DND-41 (cell line): ENCODE measurements at regions not wholly inside any gene's neighbourhood (a gene's known extent, or its start where the extent isn't known, plus 50 kb on each side); places are given as distances from the start of the nearest gene placed in this dataset.

Source experiments
- ATAC-seq: fragments of 200-7000 bp; cut with Tn5 transposase; 3 replicates; pipeline ENCODE4 v1.9.1; 2021; ENCODE audit warnings: low read depth; ENCODE audit not compliant: insufficient read depth
- DNase-seq: peaks from one replicate; pipeline ENCODE4 v3.0.0-alpha.2; 2020
- H2AFZ ChIP-seq: 2 replicates; pipeline ENCODE4 v1.6.0; 2012; ENCODE audit warnings: low read depth, low read length
- H3K27ac ChIP-seq: 2 replicates; pipeline ENCODE4 v1.5.1; 2012; ENCODE audit warnings: low read length, inconsistent platforms
- H3K27me3 ChIP-seq: fragments of 200-600 bp; sonication (generic); 2 replicates; pipeline ENCODE4 v1.6.0; 2012; ENCODE audit warnings: low read length, mild to moderate bottlenecking, inconsistent platforms; ENCODE audit not compliant: insufficient read depth, poor library complexity
- H3K36me3 ChIP-seq: 2 replicates; pipeline ENCODE4 v1.5.1; 2012; ENCODE audit warnings: low read length, inconsistent platforms; ENCODE audit not compliant: insufficient read depth
- H3K4me1 ChIP-seq: 2 replicates; pipeline ENCODE4 v1.5.1; 2012; ENCODE audit warnings: mild to moderate bottlenecking, low read length; ENCODE audit not compliant: insufficient read depth
- H3K4me2 ChIP-seq: 2 replicates; pipeline ENCODE4 v1.6.0; 2012; ENCODE audit warnings: mild to moderate bottlenecking, moderate library complexity, low read length, inconsistent platforms; ENCODE audit not compliant: insufficient read depth
- H3K4me3 ChIP-seq, 2 experiments: fragments of 200-600 bp in 1 of 2; shearing (Covaris generic) in 1 of 2; 2 replicates each; pipeline ENCODE4 v1.5.1; 2012 to 2016; ENCODE audit warnings: inconsistent platforms in 2 of 2, low read length in 2 of 2, mild to moderate bottlenecking in 2 of 2, low read depth in 1 of 2, moderate library complexity in 1 of 2
- H3K79me2 ChIP-seq: 2 replicates; pipeline ENCODE4 v1.6.0; 2012; ENCODE audit warnings: low read length, inconsistent platforms; ENCODE audit not compliant: insufficient read depth
- H3K9ac ChIP-seq: 2 replicates; pipeline ENCODE4 v1.6.0; 2012; ENCODE audit warnings: low read depth, mild to moderate bottlenecking, inconsistent platforms, low read length, moderate library complexity
- H3K9me3 ChIP-seq: 2 replicates; pipeline ENCODE4 v1.5.1; 2012; ENCODE audit warnings: low read length, moderate library complexity, mild to moderate bottlenecking, inconsistent platforms; ENCODE audit not compliant: insufficient read depth, severe bottlenecking
- H4K20me1 ChIP-seq: 2 replicates; pipeline ENCODE4 v1.6.0; 2012; ENCODE audit warnings: low read length; ENCODE audit not compliant: insufficient read depth
- EZH2 ChIP-seq: IDR thresholded peaks from 3 replicates; pipeline ENCODE4 v1.6.1; 2012; ENCODE audit warnings: borderline replicate concordance, low read depth, mild to moderate bottlenecking, moderate library complexity, low read length, inconsistent platforms; ENCODE audit not compliant: severe bottlenecking
- TF ChIP-seq, protein P1 (sequence below): IDR thresholded peaks from 2 replicates; pipeline ENCODE4 v1.5.1; 2012; ENCODE audit warnings: borderline replicate concordance, low read length, moderate library complexity, mild to moderate bottlenecking; ENCODE audit not compliant: poor library complexity, severe bottlenecking; ENCODE audit errors: extremely low read depth

DNA sequence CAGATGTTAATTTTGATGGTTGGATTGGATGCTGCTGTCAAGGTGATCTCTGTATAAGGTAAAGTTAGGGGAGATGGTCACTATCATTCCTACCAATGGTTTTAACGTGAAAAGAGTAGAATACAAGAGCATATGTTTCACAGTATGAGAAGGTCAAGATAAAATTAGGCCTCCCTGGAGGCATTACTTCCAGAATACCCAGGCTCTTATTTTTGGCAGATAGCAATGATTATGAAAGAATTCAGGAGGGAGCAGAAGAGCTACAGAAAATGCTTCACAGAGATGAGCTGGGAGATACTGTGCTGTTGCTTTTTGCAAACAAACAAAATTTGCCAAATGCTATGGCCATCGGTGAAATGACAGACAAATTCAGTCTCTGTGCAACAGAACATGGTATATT, 547.5 kb upstream of the SPRY2 start:
- H3K4me3 ChIP-seq, result no peak overlapping the region
- H3K9me3 ChIP-seq, result no peaks in the 10 kb centered on the region
- DNase-seq (no peak), ATAC-seq (no peak)
- H3K27me3 ChIP-seq, result no peaks in the 10 kb centered on the region
- no peaks in the 10 kb centered on the region for H3K4me1 ChIP-seq
- H3K27ac ChIP-seq, result no peak overlapping the region
- no peak overlapping the region for H3K9ac ChIP-seq
- TF ChIP-seq EZH2, result no peak
- TF ChIP-seq, protein P1, sequence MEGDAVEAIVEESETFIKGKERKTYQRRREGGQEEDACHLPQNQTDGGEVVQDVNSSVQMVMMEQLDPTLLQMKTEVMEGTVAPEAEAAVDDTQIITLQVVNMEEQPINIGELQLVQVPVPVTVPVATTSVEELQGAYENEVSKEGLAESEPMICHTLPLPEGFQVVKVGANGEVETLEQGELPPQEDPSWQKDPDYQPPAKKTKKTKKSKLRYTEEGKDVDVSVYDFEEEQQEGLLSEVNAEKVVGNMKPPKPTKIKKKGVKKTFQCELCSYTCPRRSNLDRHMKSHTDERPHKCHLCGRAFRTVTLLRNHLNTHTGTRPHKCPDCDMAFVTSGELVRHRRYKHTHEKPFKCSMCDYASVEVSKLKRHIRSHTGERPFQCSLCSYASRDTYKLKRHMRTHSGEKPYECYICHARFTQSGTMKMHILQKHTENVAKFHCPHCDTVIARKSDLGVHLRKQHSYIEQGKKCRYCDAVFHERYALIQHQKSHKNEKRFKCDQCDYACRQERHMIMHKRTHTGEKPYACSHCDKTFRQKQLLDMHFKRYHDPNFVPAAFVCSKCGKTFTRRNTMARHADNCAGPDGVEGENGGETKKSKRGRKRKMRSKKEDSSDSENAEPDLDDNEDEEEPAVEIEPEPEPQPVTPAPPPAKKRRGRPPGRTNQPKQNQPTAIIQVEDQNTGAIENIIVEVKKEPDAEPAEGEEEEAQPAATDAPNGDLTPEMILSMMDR, result no peak
- H3K36me3 ChIP-seq, result no peaks in the 10 kb centered on the region
- no peak overlapping the region for H2AFZ ChIP-seq
- no peaks in the 10 kb centered on the region for H3K79me2 ChIP-seq
- no peak overlapping the region for H3K4me2 ChIP-seq
- H4K20me1 ChIP-seq, result no peaks in the 10 kb centered on the region

DNA sequence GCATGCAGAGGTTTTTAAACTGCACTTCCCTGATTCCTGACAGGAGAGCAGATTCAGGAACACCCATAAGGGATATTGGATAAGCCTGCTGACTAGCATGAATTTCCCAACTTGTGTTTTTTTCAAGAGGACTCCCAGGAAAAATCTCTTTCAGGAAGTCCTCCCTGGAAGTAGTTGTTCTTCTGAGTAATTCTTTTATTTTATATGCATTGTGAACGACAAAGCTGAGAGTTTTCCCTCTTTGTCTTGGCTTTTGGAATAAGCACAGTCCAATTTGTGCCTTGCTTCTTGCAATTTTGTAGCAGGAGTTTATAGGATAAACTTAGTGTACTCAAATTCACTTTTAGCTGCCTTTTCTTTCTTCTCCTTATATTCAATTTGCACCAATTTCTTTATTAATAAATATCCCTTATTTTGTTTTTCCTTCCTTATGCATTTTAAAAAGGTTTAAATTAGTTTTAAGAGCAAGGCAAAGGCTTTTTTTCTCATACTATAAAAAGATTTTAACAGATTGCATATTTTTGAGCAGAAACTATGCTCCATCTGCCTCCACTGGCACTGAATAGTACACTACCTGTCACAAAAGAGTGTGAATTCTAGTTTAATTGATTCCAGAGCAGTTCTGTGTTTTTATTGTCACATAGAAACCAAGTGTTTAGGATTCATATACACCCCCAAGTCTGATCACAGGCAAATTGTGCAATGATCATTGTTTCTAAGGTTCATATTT, 543.3 kb upstream of the SPRY2 start:
- Histone ChIP-seq H3K4me1 (no peaks in the 10 kb centered on the region), H3K9me3 (no peaks in the 10 kb centered on the region), H2AFZ (no peak overlapping the region), H3K27me3 (no peaks in the 10 kb centered on the region), H3K27ac (no peak overlapping the region), H3K79me2 (no peaks in the 10 kb centered on the region), H4K20me1 (no peaks in the 10 kb centered on the region), H3K4me3 (no peak overlapping the region), H3K4me2 (no peak overlapping the region), H3K9ac (no peak overlapping the region), H3K36me3 (no peaks in the 10 kb centered on the region)
- DNase-seq (no peak), ATAC-seq (no peak)
- TF ChIP-seq EZH2, result no peak
- TF ChIP-seq, protein P1, result no peak

DNA sequence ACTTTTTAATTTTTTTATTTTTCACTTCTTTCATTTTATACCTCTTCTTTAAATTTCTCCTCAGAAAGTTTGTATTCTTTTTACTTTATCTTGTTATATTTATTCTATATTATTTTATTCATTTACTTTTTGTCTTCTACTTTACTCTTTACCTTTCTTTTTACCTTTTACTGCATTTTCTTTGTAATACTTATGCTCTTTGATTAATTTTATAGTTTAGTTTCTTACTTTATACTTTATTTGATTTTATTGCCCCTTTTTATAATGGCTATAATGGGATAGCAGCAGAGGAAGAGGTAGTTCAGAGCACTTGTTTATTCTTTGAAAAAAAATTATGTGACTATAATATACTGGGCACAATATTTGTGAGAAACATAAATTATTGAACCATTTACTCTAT, 542.6 kb upstream of the SPRY2 start:
- Histone ChIP-seq H3K4me2 (no peak overlapping the region), H3K36me3 (no peaks in the 10 kb centered on the region), H2AFZ (no peak overlapping the region), H3K9ac (no peak overlapping the region), H3K4me1 (no peaks in the 10 kb centered on the region), H3K79me2 (no peaks in the 10 kb centered on the region), H3K27ac (no peak overlapping the region), H3K9me3 (no peaks in the 10 kb centered on the region), H4K20me1 (no peaks in the 10 kb centered on the region), H3K27me3 (no peaks in the 10 kb centered on the region), H3K4me3 (no peak overlapping the region)
- no peak for ATAC-seq
- no peak for DNase-seq
- TF ChIP-seq EZH2, result no peak

DNA sequence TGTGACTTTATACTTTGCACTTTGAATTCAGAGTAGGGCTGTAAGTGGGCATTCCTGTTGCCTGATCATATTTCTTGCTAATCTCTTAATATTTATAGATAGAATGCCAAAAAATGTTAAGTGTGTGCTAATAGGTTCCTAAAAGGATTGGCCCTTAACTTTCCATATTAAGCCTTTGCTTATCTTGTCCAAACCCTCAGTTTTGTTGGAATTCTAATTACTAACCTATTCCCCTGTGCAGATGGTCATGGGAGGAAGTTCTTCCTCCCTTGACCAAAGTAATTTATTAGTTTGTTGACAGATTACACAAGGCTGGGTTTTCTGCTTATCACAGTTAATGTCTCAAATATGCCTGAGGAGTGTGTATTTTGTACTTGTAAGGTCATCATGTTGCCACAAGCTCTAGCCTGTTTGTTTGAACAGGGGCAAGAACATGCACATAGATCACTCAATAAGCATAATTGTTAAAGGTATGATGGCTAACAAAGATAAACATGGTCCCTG, 541.1 kb upstream of the SPRY2 start:
- ATAC-seq (no peak), DNase-seq (no peak)
- Histone ChIP-seq H3K4me1 (no peaks in the 10 kb centered on the region), H3K27ac (no peak overlapping the region), H3K27me3 (no peaks in the 10 kb centered on the region), H3K9ac (no peak overlapping the region), H3K9me3 (no peaks in the 10 kb centered on the region), H3K4me2 (no peak overlapping the region), H3K36me3 (no peaks in the 10 kb centered on the region), H2AFZ (no peak overlapping the region), H3K79me2 (no peaks in the 10 kb centered on the region), H3K4me3 (no peak overlapping the region), H4K20me1 (no peaks in the 10 kb centered on the region)
- TF ChIP-seq EZH2, result no peak
- TF ChIP-seq, protein P1, result no peak
